GM19452 (cell line): ENCODE measurements at regions not wholly inside any gene's neighbourhood (a gene's known extent, or its start where the extent isn't known, plus 50 kb on each side); places are given as distances from the start of the nearest gene placed in this dataset.
A peak's percentile ranks its signal among the peaks of the same experiment; 100 is the strongest.

Source experiments
- ATAC-seq: cut with Tn5 transposase; IDR thresholded peaks from one replicate; pipeline ENCODE4 v1.9.1; 2021; ENCODE audit not compliant: unreplicated experiment

DNA sequence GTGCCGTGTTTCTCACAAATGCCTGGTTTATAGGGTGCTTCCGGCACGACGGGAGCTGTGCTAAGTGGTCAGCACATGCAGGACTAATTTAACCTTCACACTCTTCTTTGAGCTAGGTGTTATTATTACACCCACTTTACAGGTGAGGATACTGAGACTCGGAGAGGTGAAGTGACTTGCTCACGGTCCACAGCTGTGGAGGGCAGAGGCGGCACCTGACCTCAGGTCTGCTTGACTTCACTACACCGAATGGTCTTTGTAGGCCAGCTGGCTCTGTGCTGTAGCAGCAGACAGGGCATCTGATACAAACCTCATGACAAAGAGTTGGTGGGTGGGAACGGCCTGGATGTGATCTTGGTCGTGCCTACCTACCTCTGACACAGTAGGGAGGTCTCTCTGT is 102.0 kb upstream of the BOD1 start:
- ATAC-seq, result no peak

DNA sequence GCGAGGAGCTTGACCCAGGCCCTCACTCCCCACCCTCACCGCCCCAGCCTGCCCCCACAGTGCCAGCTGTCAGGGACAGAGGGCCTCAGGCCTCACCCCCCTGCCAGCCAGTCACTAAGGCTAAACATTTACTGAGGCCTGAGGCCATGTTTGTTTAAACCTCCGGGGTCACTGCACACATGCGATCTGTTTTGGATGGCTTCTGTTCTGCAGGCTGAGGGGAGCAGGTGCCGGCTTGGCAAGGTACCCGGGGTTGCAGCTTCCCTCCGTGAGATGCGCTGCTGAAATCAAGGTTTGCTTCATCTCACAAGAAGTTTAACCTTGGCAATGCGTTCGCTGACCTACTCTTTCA is 103.3 kb upstream of the BOD1 start:
- no peak for ATAC-seq

DNA sequence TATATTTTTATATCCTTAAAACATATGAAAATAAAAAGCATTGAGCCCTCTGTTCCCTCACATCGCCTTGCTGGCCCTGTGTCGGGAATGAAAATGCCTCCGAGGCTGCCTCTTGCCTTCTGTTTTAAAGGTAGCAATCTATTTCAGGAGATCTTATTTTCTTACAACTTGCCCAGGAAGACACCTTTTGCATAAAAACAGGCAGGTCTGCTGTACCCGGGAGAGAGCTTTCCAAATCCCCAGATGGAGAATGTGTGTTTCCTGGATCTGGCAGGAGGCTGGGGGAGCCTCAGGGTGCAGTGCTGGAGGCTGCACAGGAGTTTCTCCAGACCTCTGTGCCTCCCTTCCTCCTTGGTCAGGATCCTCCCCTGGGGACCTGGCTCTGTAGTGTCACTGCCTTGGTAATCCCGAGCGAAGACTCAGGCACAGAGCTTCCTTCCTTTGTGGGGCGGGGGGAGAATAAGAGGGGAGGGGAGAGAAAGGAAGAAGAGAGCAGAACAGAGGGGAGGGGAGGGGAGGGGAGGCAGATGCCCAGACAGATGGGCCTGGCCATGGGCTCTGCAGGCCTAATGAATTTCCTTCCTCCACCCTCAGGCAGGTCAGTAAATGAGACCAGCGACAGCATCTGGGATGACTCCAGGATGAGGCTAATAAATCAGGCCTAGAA is 104.0 kb upstream of the BOD1 start:
- no peak for ATAC-seq

DNA sequence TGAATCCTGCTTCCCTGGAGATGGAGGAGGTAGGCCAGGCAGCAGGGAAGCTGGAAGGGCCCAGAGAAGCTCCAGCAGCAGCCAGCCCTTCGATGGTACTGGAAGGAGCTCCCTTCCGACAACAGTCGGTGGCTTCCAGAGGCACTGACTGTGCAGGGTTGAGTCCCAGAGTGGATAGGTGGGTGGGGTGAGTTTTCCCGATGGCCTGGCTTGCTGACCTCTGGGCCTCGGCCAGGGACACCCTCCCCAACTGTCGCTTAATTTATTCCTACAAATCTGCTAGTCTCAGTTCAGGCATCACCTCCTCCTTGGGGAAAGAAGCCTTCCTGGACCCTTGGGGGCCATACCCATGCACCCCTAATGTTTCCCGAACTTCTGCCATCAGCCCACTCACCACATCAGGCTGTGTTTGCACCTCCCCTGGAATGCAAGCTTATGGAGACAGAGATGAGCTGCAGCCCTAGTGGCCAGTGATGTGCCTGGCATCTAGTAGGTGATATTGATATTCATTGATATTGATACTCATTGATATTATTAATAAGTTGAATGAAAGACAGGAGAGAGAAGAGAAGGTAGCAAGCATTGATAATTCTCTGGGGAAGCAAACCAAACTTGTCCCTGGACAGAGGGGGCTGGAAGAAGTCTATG is 104.6 kb upstream of the BOD1 start:
- no peak for ATAC-seq

DNA sequence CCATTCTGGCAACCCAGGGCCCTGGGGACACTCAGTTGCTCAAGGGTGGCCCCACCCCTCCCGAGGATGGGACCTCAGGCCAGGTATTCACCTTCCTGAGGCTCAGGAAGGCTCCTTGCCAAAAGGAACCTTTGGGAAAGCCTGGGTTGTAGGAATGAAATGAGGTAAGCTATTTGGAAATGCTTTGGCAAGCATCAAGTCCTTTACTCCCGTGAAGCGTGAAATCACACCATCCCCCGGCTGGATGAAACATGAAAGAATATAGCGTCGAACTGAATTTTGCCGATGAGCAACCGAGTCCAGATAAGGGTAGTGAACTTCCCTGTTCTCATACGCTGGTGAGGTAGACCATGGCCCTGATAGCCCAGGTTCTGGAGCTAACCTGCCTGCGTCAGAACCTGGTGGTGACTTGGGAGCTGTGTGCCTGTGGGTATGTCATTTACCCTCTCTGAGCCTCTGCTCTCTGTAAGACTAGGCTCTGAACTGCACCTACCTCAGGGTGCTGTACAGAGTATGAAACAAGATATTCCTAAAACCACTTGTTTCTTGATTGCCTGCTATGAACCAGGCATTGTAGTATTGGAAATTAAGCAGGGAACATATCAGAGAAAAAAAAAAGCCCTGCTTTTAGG is 105.3 kb upstream of the BOD1 start:
- ATAC-seq, result no peak

DNA sequence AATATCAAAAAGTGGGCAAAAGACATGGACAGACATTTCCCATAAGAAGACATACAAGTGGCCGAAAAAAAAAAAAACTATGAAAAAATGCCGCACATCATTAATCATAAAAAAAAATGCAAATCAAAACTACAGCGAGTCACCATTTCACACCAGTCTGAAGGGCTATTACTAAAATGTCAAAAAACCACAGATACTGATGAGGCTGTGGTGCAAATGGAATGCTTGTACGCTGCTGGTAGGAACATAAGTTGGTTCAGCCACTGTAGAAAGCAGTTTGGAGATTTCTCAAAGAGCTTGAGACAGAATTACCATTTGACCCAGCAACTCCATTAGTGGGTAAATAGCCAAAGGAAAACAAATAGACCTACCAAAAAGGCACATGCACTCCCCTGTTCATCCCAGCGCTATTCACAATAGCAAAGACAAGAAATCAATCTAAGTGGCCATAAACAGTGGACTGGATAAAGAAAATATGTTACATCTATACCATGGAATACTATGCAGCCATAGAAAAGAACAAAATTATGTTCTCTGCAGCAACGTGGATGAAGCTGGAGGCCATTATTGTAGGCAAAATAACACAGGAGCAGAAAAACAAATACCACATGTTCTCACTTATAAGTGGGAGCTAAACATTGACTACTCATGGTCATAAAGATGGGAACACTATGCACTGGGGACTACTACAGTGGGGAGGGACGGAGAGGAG is 110.6 kb upstream of the BOD1 start:
- no peak for ATAC-seq

DNA sequence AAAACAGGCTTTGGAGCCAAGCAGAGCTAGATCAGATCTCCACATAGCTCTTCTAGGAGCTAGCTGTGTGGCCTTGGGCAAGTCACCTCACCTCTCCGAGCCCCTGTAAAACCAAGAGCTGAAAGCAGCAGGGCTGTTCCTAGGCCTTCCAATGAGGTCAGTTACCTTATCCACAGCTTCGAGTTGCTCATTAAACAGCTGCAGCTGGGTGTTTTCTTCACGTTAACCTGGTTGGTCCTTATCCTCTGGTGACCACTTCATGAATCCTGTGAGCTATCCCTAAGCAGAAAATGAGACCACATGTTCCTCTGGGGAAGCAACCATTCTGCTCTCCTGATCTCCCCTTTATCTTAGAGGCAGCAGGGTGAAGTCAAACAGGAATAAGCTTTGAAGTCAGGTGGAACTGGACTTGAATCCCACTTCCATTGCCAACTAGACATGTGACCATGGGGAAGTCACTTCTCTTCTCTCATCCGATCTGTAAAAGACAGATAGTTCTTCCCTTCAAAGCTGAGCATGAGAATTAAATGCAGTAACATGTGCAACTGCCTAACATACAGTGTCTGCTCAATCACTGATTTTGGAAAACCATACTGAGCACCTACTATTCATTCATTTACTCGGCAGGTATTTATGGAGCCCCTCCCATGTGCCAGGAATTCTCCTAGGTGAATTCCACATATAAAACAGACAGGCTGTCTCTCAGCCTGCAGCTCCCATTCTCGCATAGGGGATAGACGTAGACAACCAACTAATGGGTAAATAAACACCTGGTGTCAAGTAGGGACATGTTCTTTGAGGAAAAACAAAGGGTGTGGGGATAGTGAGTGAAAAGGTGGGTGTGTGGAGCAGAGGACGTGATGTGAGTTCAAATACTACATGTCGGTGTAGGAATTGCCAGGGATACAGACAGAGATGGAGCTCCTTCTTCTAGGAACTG is 111.7 kb upstream of the BOD1 start:
- ATAC-seq, result no peak

DNA sequence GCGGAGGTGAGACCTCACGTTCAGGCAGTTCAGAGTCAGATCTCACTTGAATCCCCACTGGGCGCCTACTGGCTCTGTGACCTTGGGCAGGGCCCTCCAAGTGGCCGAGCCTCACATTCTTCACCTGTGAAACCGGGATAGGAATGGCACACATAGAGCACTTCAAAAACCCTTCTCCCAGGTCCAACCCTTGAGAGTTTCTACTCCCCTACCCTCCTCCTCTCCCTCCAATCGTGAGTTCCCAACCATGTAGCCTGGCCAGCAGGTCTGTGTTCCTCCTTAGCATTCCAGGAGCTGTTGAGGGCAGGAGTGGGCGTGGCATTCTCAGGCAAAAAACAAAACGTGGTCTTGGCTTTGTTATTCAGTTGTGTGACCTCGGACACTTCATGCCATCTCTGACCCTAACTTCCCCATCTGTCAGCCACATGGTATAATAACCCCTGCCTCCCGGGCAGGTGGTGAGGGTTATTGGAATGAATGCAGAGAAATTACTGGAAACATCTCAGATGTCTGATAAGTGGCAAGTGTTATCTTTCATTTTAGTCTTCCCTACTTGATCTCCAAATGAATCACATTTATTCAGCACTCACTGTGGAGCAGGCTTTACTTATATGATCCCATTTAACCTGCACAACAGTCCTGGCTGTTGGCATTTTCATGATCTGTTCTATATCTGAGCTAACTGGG is 112.8 kb upstream of the BOD1 start:
- no peak for ATAC-seq

DNA sequence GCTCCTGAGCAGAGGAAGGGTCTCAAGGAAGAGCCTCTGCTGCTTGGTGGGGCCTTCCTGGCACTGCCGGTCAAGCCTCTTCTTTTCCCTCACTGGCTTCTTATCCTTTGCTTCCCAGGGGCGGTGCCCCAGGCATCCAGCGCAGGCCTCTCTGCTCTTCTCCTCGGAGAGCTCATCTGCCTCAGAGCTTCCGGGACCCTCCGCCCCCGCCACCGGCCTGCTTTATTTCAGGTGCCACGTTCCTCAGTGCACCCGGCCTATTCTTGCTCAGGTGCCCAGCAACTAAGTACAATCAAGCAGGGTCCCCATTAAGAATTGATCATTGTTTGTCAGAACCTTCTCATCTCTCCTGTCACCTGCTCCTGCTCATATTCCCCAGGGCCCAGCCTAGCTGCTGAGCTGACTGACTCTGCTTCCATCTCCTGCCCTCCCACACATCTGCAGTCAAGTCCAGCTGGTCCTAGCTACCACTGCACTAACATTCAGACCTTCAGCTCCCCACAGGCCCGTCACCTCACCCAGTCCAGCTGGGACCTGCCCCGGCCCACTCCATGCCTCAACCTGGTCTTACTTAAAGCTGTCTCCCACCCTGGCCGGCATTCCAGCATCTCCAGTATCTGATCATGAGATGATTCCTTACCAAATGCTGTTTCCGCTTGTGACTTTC is 114.3 kb upstream of the BOD1 start:
- no peak for ATAC-seq

DNA sequence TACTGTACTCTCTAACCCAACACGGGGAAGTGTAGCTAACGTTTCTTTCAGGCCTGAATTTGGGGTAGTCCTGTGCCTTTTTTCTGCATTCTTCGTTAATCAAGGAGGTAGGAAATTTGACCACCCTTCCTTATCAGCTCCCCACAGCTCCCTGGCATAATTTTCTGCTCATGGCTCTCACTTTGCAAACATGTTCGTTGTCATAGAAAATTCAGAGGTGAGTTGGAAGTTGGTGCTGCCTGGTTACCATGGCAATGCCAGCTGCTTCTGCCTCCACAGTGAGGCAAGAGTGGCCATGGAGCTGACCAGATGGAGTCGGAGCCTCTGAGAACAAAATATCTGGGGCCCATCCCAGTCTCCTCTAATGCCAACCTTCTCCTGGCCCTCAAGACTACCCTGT is 116.6 kb upstream of the BOD1 start:
- ATAC-seq, result no peak

DNA sequence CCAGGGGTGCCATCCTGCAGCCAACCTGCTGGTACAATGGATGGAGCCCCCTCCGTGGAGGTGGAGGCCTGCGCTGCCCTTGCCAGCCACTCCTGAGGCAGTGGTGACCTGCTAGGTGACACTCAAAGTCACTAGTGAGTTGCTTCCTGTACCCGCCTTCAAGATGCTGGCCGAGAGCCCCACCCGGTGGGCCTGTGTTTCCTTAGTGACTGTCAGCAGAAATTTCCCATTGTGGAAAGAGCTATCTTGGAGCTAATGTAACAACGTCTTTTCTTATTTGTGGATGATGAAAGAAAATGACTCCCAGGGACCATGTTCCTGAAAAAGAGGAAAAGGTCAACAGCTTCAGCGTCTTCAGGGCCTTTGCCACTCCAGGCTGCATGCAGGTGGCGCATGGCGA is 117.0 kb upstream of the BOD1 start:
- no peak for ATAC-seq

DNA sequence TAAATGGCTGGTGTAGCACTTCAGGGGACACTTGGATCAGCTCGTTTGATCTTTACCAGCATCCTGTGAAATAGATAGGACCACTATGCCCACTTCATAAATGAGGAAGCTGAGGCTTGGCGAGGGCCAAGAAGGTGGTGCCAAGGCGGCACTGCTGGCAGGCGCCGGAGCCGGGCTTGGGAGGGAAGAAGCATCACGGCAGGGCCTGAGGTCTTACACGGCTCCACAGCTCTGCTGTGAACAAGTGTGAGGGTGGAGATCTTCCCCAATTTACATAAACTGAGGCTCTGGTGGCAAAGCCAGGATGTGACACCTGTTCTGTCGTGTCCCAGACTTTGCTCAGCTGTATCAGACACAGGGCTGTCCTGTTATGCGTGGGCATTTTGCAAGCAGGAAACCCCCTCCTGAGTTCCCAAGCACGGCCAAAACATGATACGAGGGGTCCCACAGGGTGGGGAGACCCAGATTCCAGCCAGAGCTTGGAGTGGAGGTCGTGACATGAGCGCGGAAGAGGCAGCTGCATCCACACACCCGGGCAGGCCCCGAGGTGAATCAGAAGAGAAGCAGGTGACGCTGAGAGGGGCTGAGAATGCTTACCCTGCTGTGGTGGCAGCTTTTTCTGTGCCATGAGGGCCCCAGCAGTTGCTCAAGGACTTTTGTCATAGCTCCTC is 117.5 kb upstream of the BOD1 start:
- peak; percentile 58 for ATAC-seq

DNA sequence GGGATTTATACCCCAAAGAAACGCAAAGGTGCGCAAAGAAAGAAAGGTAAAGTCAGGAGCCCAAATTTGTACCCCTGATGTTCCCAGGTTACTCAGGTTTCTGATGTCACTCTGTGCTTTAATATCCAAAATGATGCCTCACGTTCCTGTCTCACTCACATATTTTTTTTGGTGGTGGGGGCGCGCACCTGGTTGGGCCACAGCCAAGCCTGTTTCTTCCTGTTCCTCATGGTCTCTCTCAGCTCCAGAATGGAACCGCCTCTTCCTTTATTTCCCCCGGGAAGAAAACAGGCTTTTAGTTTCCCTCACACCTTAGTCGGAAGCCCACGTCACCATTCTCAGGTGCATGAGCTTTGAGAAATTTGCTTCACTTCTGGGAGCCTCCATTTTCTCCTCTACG is 118.3 kb upstream of the BOD1 start:
- ATAC-seq, result no peak

DNA sequence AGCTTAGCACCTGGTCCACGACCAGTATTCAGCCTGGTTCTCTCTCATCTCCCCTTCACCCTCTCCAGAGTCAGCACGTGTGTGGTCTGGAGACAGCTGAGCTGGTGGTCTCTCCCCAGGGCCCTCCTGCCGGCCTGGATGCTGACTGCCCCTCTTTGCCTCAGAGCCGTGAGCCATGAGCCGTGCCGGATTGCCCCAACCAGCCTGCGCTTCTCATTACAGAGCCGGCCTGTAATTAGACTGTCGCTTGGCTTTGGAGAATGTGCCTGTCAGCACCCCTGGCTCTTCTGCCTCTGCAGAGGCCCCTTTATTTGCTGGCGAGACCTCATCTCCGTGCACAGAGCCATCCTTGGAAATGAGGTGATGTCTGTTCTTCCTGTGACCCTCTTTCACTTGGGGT is 118.7 kb upstream of the BOD1 start:
- ATAC-seq, result no peak

DNA sequence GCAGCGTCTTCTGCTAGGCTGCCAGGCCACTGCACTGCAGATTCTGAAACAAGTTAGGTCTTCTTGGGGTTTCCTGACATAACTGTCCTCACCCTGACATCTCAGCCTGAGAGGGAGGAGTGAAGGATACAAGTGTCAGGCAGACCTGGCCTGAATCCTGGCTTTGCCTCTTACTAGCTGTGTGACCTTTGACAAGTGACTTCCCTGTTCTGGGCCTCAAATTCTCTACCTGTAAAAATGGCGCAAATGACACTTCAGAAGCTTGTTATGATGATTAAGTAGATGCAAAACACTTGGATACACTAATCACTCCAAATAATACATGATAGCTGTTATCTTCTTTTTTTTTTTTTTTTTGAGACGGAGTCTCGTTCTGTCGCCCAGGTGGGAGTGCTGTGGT is 119.2 kb upstream of the BOD1 start:
- no peak for ATAC-seq

DNA sequence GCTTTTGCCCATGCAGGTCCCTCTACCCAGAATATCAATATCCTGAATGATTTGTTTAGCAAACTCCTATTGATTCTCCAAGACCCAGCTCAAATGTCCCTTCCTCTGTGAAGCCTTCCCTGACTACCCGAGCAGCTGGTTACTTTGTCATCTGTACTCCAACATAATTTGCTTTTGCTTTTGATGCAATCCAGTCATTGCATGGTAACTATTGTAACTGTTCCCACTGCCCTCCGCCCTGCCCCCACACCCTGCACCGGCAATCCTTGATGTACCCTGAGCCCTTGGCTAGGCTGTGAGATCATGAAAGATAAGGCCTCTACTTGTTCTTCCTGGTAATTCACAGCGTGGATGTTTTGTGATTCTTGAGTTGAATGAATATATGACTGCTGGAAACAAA is 119.9 kb upstream of the BOD1 start:
- no peak for ATAC-seq

DNA sequence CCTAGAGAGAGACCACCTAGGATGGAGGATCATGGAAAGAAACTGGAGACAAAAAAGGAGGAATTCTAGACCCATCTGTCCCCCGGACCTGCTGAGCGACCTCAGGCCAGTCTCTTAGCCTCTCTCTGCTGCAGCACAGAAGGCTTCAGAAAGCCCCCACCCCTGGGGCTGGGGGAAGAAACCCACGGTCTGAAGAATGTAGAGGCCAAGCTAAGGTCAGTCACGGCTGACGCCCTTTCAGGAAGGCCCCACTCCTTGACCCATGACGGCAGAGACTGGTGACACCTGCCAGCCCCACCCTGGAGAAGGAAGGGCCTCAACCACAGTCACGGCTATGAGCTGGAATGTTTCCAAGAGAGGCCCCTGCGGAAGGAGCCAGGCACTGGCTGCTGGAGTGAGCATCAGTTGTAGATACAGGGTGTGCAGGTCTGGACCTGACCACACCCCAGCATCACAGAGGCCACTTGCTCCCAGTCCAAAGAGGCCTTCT is 120.5 kb upstream of the BOD1 start:
- ATAC-seq, result peak; percentile 67

DNA sequence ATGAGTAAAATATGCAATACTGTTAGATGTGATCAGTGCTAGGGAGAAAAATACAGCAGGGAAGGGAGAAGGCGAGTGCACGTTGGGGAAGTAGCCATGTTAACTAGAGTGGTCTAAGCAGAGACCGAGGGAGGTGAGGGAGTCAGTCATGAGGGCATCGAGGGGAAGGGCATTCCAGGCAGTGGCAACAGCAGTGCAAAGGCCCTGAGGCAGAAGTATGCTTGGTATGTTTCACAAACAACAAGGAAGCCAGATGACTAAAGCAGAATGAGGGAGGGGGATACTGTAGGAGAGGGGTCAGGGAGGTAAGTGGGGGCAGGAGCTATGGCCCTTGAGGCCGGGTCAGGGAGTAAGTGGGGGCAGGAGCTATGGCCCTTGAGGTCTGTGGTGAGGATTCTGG is 123.3 kb upstream of the BOD1 start:
- no peak for ATAC-seq

DNA sequence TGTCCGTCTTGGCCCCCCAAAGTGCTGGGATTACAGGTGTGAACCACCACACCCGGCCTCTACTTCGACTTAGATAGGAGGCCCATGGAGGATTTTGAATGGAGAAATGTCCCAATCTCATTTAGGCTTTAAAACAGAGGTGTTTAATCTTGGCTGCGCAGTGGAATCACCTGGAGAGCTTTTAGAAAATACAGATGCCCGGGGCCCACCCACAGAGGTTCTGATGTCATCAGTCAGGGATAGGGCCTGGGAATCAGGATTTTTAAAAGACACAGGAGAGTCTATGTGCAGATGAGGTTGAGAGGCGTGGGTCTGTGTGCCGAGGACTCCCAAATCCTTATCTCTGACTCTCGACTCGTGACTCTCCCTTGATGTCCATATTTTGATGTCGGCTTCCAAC is 124.0 kb upstream of the BOD1 start:
- ATAC-seq, result no peak
